H9 (cell line): ENCODE measurements at regions not wholly inside any gene's neighbourhood (a gene's known extent, or its start where the extent isn't known, plus 50 kb on each side); places are given as distances from the start of the nearest gene placed in this dataset.

Experiments
- DNase-seq: peaks from one replicate; pipeline ENCODE4 v3.0.0-alpha.2; 2017
- H2AFZ ChIP-seq: one replicate; pipeline ENCODE4 v1.6.1; 2013; ENCODE audit warnings: mild to moderate bottlenecking, low read length, control low read depth, moderate library complexity
- H2AK5ac ChIP-seq: 2 replicates; pipeline ENCODE4 v1.6.1; 2013; ENCODE audit warnings: low read length, control low read depth, mixed read lengths; ENCODE audit not compliant: insufficient read length
- H2BK120ac ChIP-seq: one replicate; pipeline ENCODE4 v1.6.1; 2013; ENCODE audit warnings: low read depth, mild to moderate bottlenecking, low read length, control low read depth, inconsistent platforms; ENCODE audit not compliant: poor library complexity, severe bottlenecking
- H2BK12ac ChIP-seq: 2 replicates; pipeline ENCODE4 v1.6.1; 2013; ENCODE audit warnings: low read length, control low read depth, mixed read lengths, low read depth; ENCODE audit not compliant: insufficient read length
- H2BK15ac ChIP-seq: 2 replicates; pipeline ENCODE4 v1.6.1; 2013; ENCODE audit warnings: low read depth, low read length, control low read depth
- H2BK20ac ChIP-seq: one replicate; pipeline ENCODE4 v1.6.1; 2013; ENCODE audit warnings: low read depth, mild to moderate bottlenecking, low read length, control low read depth, inconsistent platforms; ENCODE audit not compliant: poor library complexity, severe bottlenecking
- H2BK5ac ChIP-seq: 2 replicates; pipeline ENCODE4 v1.6.1; 2013; ENCODE audit warnings: low read length, control low read depth, mixed read lengths; ENCODE audit not compliant: insufficient read length
- H3K14ac ChIP-seq: 2 replicates; pipeline ENCODE4 v1.6.1; 2013; ENCODE audit warnings: low read length, control low read depth; ENCODE audit not compliant: insufficient read depth
- H3K18ac ChIP-seq: 2 replicates; pipeline ENCODE4 v1.6.1; 2013; ENCODE audit warnings: low read depth, mild to moderate bottlenecking, mixed read lengths, low read length, control low read depth; ENCODE audit not compliant: insufficient read length
- H3K23ac ChIP-seq: 2 replicates; pipeline ENCODE4 v1.6.1; 2013; ENCODE audit warnings: low read length, control low read depth, mixed read lengths, low read depth; ENCODE audit not compliant: insufficient read length
- H3K23me2 ChIP-seq: 2 replicates; pipeline ENCODE4 v1.6.1; 2013; ENCODE audit warnings: low read depth, mild to moderate bottlenecking, mixed read lengths, low read length, control low read depth; ENCODE audit not compliant: insufficient read length, poor library complexity, severe bottlenecking
- H3K27ac ChIP-seq: 2 replicates; pipeline ENCODE4 v1.5.1; 2013; ENCODE audit warnings: low read length, control low read depth, mixed read lengths, low read depth; ENCODE audit not compliant: insufficient read length
- H3K27me3 ChIP-seq: 2 replicates; pipeline ENCODE4 v1.6.1; 2013; ENCODE audit warnings: low read length, control low read depth, inconsistent platforms; ENCODE audit not compliant: insufficient read depth
- H3K4ac ChIP-seq: 2 replicates; pipeline ENCODE4 v1.6.1; 2013; ENCODE audit warnings: low read depth, mild to moderate bottlenecking, control low read depth, inconsistent platforms, low read length, moderate library complexity
- H3K4me1 ChIP-seq: 2 replicates; pipeline ENCODE4 v1.6.1; 2013; ENCODE audit warnings: low read length, control low read depth, inconsistent platforms; ENCODE audit not compliant: insufficient read depth
- H3K4me2 ChIP-seq: 2 replicates; pipeline ENCODE4 v1.6.1; 2013; ENCODE audit warnings: low read length, control low read depth, mixed read lengths; ENCODE audit not compliant: insufficient read length, insufficient read depth
- H3K56ac ChIP-seq: 2 replicates; pipeline ENCODE4 v1.6.1; 2013; ENCODE audit warnings: low read depth, mild to moderate bottlenecking, mixed read lengths, low read length, control low read depth; ENCODE audit not compliant: insufficient read length
- H3K79me1 ChIP-seq: 2 replicates; pipeline ENCODE4 v1.6.1; 2013; ENCODE audit warnings: low read depth, mild to moderate bottlenecking, moderate library complexity, low read length, control low read depth, inconsistent platforms; ENCODE audit not compliant: insufficient read depth, poor library complexity, severe bottlenecking
- H3K79me2 ChIP-seq: 2 replicates; pipeline ENCODE4 v1.6.1; 2013; ENCODE audit warnings: low read length, control low read depth, inconsistent platforms; ENCODE audit not compliant: insufficient read depth
- H3K9ac ChIP-seq: 2 replicates; pipeline ENCODE4 v1.6.1; 2013; ENCODE audit warnings: low read length, control low read depth, mixed read lengths; ENCODE audit not compliant: insufficient read length; ENCODE audit errors: extremely low read depth
- H3K9me3 ChIP-seq: one replicate; pipeline ENCODE4 v1.6.1; 2013; ENCODE audit warnings: low read depth, low read length, inconsistent platforms; ENCODE audit not compliant: control insufficient read depth
- H3T11ph ChIP-seq: one replicate; pipeline ENCODE4 v1.6.1; 2013; ENCODE audit warnings: mild to moderate bottlenecking, low read length, control low read depth, inconsistent platforms
- H4K20me1 ChIP-seq: one replicate; pipeline ENCODE4 v1.6.1; 2013; ENCODE audit not compliant: control insufficient read depth, insufficient read length, insufficient read depth
- H4K5ac ChIP-seq: 2 replicates; pipeline ENCODE4 v1.6.1; 2013; ENCODE audit warnings: low read depth, mild to moderate bottlenecking, mixed read lengths, low read length, control low read depth; ENCODE audit not compliant: insufficient read length
- H4K8ac ChIP-seq: replicated peaks from 2 replicates; pipeline ENCODE4 v1.6.1; 2013; ENCODE audit warnings: low read length, control low read depth, mixed read lengths, low read depth; ENCODE audit not compliant: insufficient read length
- H4K91ac ChIP-seq: 2 replicates; pipeline ENCODE4 v1.6.1; 2013; ENCODE audit warnings: low read depth, mild to moderate bottlenecking, moderate library complexity, mixed read lengths, low read length, control low read depth; ENCODE audit not compliant: insufficient read length
- H3K27ac Mint-ChIP-seq, 3 experiments: 2 replicates in 2 of 3; 3 replicates in 1 of 3; pipeline ENCODE4 v1.8.0; 2020 to 2021; ENCODE audit warnings: mixed read lengths in 3 of 3, mild to moderate bottlenecking in 1 of 3, moderate library complexity in 1 of 3
- H3K27me3 Mint-ChIP-seq: 2 replicates; pipeline ENCODE4 v1.8.0; 2021; ENCODE audit warnings: low read depth, mild to moderate bottlenecking, moderate library complexity, mixed read lengths
- H3K36me3 Mint-ChIP-seq, 3 experiments: 2 replicates in 2 of 3; 3 replicates in 1 of 3; pipeline ENCODE4 v1.8.0; 2020 to 2021; ENCODE audit warnings: low read depth in 3 of 3, mixed read lengths in 3 of 3; ENCODE audit not compliant: insufficient read depth in 1 of 3
- H3K4me1 Mint-ChIP-seq, 2 experiments: 2 replicates each; pipeline ENCODE4 v1.8.0; 2020; ENCODE audit warnings: mixed read lengths in 2 of 2
- H3K4me3 Mint-ChIP-seq, 2 experiments: 2 replicates in 1 of 2; 3 replicates in 1 of 2; pipeline ENCODE4 v1.8.0; 2020 to 2021; ENCODE audit warnings: mild to moderate bottlenecking in 2 of 2, mixed read lengths in 2 of 2, moderate library complexity in 1 of 2
- H3K9me3 Mint-ChIP-seq, 2 experiments: 2 replicates in 1 of 2; 3 replicates in 1 of 2; pipeline ENCODE4 v1.8.0; 2020; ENCODE audit warnings: mild to moderate bottlenecking in 2 of 2, mixed read lengths in 2 of 2, moderate library complexity in 1 of 2
- whole genome bisulfite sequencing: extraction: QIAGEN DNeasy Blood & Tissue Kit; methylation state at CpG from one replicate; pipeline ENCODE4 v1.1.7; 2013; ENCODE audit warnings: missing lambda C conversion rate, low lambda C conversion rate, mixed read lengths; ENCODE audit not compliant: insufficient read length; ENCODE audit errors: extremely low coverage; 5-methylcytosine and 5-hydroxymethylcytosine counted together
- TF ChIP-seq, protein P1 (sequence below): fragments of 200-600 bp; sonication (generic); conservative IDR thresholded peaks from 3 replicates; pipeline ENCODE4 v1.8.0; 2021; ENCODE audit warnings: antibody characterized with exemption, mild to moderate bottlenecking

DNA sequence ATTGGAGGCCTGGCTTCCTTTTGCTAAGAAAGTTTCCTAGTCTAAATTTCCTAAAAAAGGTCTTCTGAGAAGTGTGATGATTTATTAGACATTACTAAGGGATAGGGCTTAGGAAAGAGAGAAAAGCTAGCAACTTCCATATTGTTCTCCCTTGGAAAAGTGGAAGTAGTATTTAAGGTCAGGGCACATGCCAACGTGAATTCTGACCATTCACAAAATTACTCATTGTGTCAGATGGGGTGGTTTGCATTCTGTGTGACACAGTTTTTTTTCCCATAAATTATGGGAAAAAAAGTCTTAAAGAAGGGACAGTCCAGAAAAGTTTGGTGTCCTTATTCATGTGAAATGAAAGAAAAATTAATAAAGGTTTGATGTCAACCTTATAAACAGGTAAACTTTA, 110.0 kb upstream of the ARRDC3 start:
- H3K79me1 ChIP-seq = no peaks in the 10 kb centered on the region
- H3K27me3 ChIP-seq = no peaks in the 10 kb centered on the region
- no peaks in the 10 kb centered on the region for H4K20me1 ChIP-seq
- no peak overlapping the region for H3T11ph ChIP-seq
- no peak overlapping the region for H3K4ac ChIP-seq
- H3K27me3 Mint-ChIP-seq = no peaks in the 10 kb centered on the region
- no peak for DNase-seq
- no peak overlapping the region for H3K4me2 ChIP-seq
- H3K23me2 ChIP-seq = no peaks in the 10 kb centered on the region
- no peaks in the 10 kb centered on the region for H3K9me3 Mint-ChIP-seq
- H3K27ac Mint-ChIP-seq = no peak overlapping the region
- H3K56ac ChIP-seq = no peak overlapping the region
- no peak overlapping the region for H4K91ac ChIP-seq
- H2BK15ac ChIP-seq = no peak overlapping the region
- H3K79me2 ChIP-seq = no peaks in the 10 kb centered on the region
- WGBS = no CpG with 5 or more reads among the region's 1 CpG
- H2AK5ac ChIP-seq = no peak overlapping the region
- H3K4me1 ChIP-seq = no peaks in the 10 kb centered on the region
- H3K14ac ChIP-seq = no peak overlapping the region
- H4K8ac ChIP-seq = no peak overlapping the region
- H3K4me3 Mint-ChIP-seq = no peak overlapping the region
- no peak overlapping the region for H2BK120ac ChIP-seq
- no peak overlapping the region for H2BK5ac ChIP-seq
- H3K4me1 Mint-ChIP-seq = peaks cover 13 to 14% of the 10 kb centered on the region in 2 experiments
- H2BK20ac ChIP-seq = no peak overlapping the region
- no peak overlapping the region for H4K5ac ChIP-seq
- H3K9me3 ChIP-seq = no peaks in the 10 kb centered on the region
- H3K23ac ChIP-seq = no peak overlapping the region
- H2BK12ac ChIP-seq = no peak overlapping the region
- H3K36me3 Mint-ChIP-seq = no peaks in the 10 kb centered on the region
- no peak overlapping the region for H3K27ac ChIP-seq
- no peak overlapping the region for H3K18ac ChIP-seq
- TF ChIP-seq, protein P1, sequence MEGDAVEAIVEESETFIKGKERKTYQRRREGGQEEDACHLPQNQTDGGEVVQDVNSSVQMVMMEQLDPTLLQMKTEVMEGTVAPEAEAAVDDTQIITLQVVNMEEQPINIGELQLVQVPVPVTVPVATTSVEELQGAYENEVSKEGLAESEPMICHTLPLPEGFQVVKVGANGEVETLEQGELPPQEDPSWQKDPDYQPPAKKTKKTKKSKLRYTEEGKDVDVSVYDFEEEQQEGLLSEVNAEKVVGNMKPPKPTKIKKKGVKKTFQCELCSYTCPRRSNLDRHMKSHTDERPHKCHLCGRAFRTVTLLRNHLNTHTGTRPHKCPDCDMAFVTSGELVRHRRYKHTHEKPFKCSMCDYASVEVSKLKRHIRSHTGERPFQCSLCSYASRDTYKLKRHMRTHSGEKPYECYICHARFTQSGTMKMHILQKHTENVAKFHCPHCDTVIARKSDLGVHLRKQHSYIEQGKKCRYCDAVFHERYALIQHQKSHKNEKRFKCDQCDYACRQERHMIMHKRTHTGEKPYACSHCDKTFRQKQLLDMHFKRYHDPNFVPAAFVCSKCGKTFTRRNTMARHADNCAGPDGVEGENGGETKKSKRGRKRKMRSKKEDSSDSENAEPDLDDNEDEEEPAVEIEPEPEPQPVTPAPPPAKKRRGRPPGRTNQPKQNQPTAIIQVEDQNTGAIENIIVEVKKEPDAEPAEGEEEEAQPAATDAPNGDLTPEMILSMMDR = no peak
- H2AFZ ChIP-seq = no peak overlapping the region
- H3K9ac ChIP-seq = no peak overlapping the region
